K562 (cell line): ENCODE measurements at regions not wholly inside any gene's neighbourhood (a gene's known extent, or its start where the extent isn't known, plus 50 kb on each side); places are given as distances from the start of the nearest gene placed in this dataset.

ENCODE experiments used
- ATAC-seq: fragments of 200-7000 bp; cut with Tn5 transposase; 3 replicates; pipeline ENCODE4 v1.9.1; 2020; ENCODE audit warnings: moderate library complexity
- BruUV-seq: library from RNA; stranded (reverse); fragments of 400-500 nt; replicated peaks from 2 replicates; lab custom pipeline; 2021; lab: Mats Ljungman, UMichigan
- CTCF ChIA-PET: fragments of 300-600 bp; formaldehyde crosslinking; extraction: SDS; loops from one replicate; lab custom pipeline; 2021; ENCODE audit warnings: low intra/inter-chr PET ratio; lab: Yijun Ruan, JAX
- POLR2A ChIA-PET: fragments of 300-600, 350-650 bp; sonication (Branson Sonifier 250); formaldehyde crosslinking; extraction: SDS; loops from one replicate; lab custom pipeline; 2021; ENCODE audit warnings: antibody characterized with exemption, inconsistent platforms; lab: Yijun Ruan, JAX
- DNase-seq, 4 experiments: peaks; one replicate each; pipeline versions ENCODE4 v3.0.0 to v3.0.0-alpha.2; 2011 to 2018; ENCODE audit warnings: low spot score in 3 of 4, mixed read lengths in 3 of 4; ENCODE audit errors: extremely low read depth in 1 of 4
- FAIRE-seq: peaks from 2 replicates; lab custom pipeline; 2011; peaks lifted over from hg19 to GRCh38; lab: Jason Lieb, UNC
- H2AFZ ChIP-seq: 2 replicates; pipeline ENCODE4 v1.6.0; 2011; ENCODE audit warnings: low read depth, low read length, control low read depth, inconsistent platforms
- H3K27ac ChIP-seq: fragments of 200-600 bp; 3 replicates; pipeline ENCODE4 v1.8.0; 2011; ENCODE audit warnings: low read depth, mild to moderate bottlenecking, control low read depth, inconsistent platforms, low read length, moderate library complexity, mixed read lengths; ENCODE audit errors: extremely low read depth
- H3K27me3 ChIP-seq, 2 experiments: fragments of 300-600 bp in 1 of 2; 2 replicates in 1 of 2; 3 replicates in 1 of 2; pipeline versions ENCODE4 v1.6.0 to v1.8.0; 2011; ENCODE audit warnings: inconsistent platforms in 2 of 2, low read length in 2 of 2, mild to moderate bottlenecking in 1 of 2, mixed read lengths in 1 of 2, moderate library complexity in 1 of 2; ENCODE audit not compliant: control insufficient read depth in 2 of 2, insufficient read depth in 2 of 2
- H3K36me3 ChIP-seq: fragments of 300-600 bp; 3 replicates; pipeline ENCODE4 v1.8.0; 2011; ENCODE audit warnings: mild to moderate bottlenecking, low read length, inconsistent platforms; ENCODE audit not compliant: control insufficient read depth, insufficient read depth
- H3K4me1 ChIP-seq, 2 experiments: fragments of 200-600 bp in 1 of 2; replicated peaks in 1 of 2; 2 replicates in 1 of 2; 3 replicates in 1 of 2; pipeline versions ENCODE4 v1.5.1 to v1.8.0; 2011; ENCODE audit warnings: inconsistent platforms in 2 of 2, low read length in 2 of 2, mild to moderate bottlenecking in 1 of 2, mixed read lengths in 1 of 2, moderate library complexity in 1 of 2; ENCODE audit not compliant: control insufficient read depth in 2 of 2, insufficient read depth in 2 of 2
- H3K4me2 ChIP-seq: 2 replicates; pipeline ENCODE4 v1.6.1; 2011; ENCODE audit warnings: low read length, control low read depth, inconsistent platforms, mixed read lengths; ENCODE audit not compliant: insufficient read depth
- H3K4me3 ChIP-seq: fragments of 200-600 bp; sonication (generic), shearing (Covaris generic); 2 replicates; pipeline ENCODE4 v1.5.1; 2016; ENCODE audit warnings: control low read depth, inconsistent platforms
- H3K79me2 ChIP-seq: fragments of 200-600 bp; 3 replicates; pipeline ENCODE4 v1.8.0; 2011; ENCODE audit warnings: low read length, inconsistent platforms; ENCODE audit not compliant: control insufficient read depth, insufficient read depth
- H3K9ac ChIP-seq, 2 experiments: 2 replicates each; pipeline versions ENCODE4 v1.6.0 to v1.6.1; 2011; ENCODE audit warnings: low read depth in 2 of 2, low read length in 2 of 2, control low read depth in 1 of 2, inconsistent platforms in 1 of 2, mild to moderate bottlenecking in 1 of 2, mixed read lengths in 1 of 2; ENCODE audit not compliant: insufficient read depth in 1 of 2
- H3K9me1 ChIP-seq: one replicate; pipeline ENCODE4 v1.6.0; 2011; ENCODE audit warnings: inconsistent platforms, mild to moderate bottlenecking, low read length, moderate library complexity; ENCODE audit not compliant: control insufficient read depth, insufficient read depth
- H3K9me3 ChIP-seq: replicated peaks from 2 replicates; pipeline ENCODE4 v1.5.1; 2011; ENCODE audit warnings: low read depth, low read length, inconsistent platforms; ENCODE audit not compliant: control insufficient read depth, insufficient read depth
- H4K20me1 ChIP-seq: replicated peaks from 2 replicates; pipeline ENCODE4 v1.6.1; 2011; ENCODE audit warnings: low read length, inconsistent platforms, mixed read lengths; ENCODE audit not compliant: control insufficient read depth, insufficient read depth
- BRF1 ChIP-seq: IDR thresholded peaks from 3 replicates; pipeline ENCODE4 v1.6.1; 2011; ENCODE audit warnings: borderline replicate concordance, mild to moderate bottlenecking; ENCODE audit not compliant: insufficient read length; ENCODE audit errors: extremely low read depth
- CEBPG ChIP-seq, 3 experiments: fragments of 200-800 bp in 1 of 3; sonication (Bioruptor generic) in 1 of 3; sonication (generic) in 1 of 3; formaldehyde crosslinking in 1 of 3; IDR thresholded peaks in 2 of 3; conservative IDR thresholded peaks in 1 of 3; 2 replicates each; pipeline versions ENCODE4 v1.6.1 to v1.8.0; 2016 to 2022; ENCODE audit warnings: missing compliant biosample characterization in 2 of 3, missing genetic modification characterization in 2 of 3, mild to moderate bottlenecking in 1 of 3, missing genetic modification reagents in 1 of 3
- CHD4 ChIP-seq: fragments of 200-600 bp; sonication (generic); IDR thresholded peaks from 3 replicates; pipeline ENCODE4 v1.6.1; 2012; ENCODE audit warnings: low read depth, mild to moderate bottlenecking, mixed read lengths, low read length, inconsistent platforms; ENCODE audit not compliant: insufficient read depth, insufficient replicate concordance, poor library complexity, severe bottlenecking
- NFE2 ChIP-seq: IDR thresholded peaks from 2 replicates; pipeline ENCODE4 v1.6.1; 2014; ENCODE audit warnings: antibody characterized with exemption, low read depth
- PHB ChIP-seq: fragments of 250-450 bp; sonication (Bioruptor Pico); IDR thresholded peaks from 2 replicates; pipeline ENCODE4 v1.5.0; 2021
- POLR2B ChIP-seq: fragments of 450-650 bp; IDR thresholded peaks from 2 replicates; pipeline ENCODE4 v1.6.1; 2018; ENCODE audit warnings: low read depth; ENCODE audit not compliant: partially characterized antibody
- POU5F1 ChIP-seq: fragments of 150-350 bp; IDR thresholded peaks from 2 replicates; pipeline ENCODE4 v1.6.1; 2014; ENCODE audit warnings: borderline replicate concordance, low read length, low read depth, mild to moderate bottlenecking; ENCODE audit not compliant: partially characterized antibody
- RNF2 ChIP-seq: sonication (generic); IDR thresholded peaks from 2 replicates; pipeline ENCODE4 v1.6.1; 2016
- ZKSCAN1 ChIP-seq: fragments of 150-350 bp; IDR thresholded peaks from 2 replicates; pipeline ENCODE4 v1.6.1; 2016; ENCODE audit warnings: low read depth, low read length
- ZKSCAN8 ChIP-seq: fragments of 200-800 bp; sonication (Bioruptor generic); IDR thresholded peaks from 2 replicates; pipeline ENCODE4 v1.6.1; 2016; ENCODE audit warnings: missing genetic modification characterization, missing compliant biosample characterization
- ZNF133 ChIP-seq: fragments of 250-450 bp; sonication (Bioruptor Pico); IDR thresholded peaks from 2 replicates; pipeline ENCODE4 v1.4.0; 2020; ENCODE audit warnings: mild to moderate bottlenecking
- WGBS: fragments of 100-300 bp; shearing (Covaris generic); methylation state at CpG from one replicate; pipeline ENCODE4 v1.1.6; 2016; ENCODE audit warnings: low coverage, mixed read lengths; ENCODE audit not compliant: insufficient coverage; ENCODE audit errors: missing lambda C conversion rate; 5-methylcytosine and 5-hydroxymethylcytosine counted together
- in situ Hi-C: fragments of 300-500 bp; cut with MboI; formaldehyde crosslinking; loops from 4 replicates; pipeline ENCODE4 v1.15.0; 2018; ENCODE audit warnings: inconsistent platforms, mixed read lengths
- intact Hi-C: fragments of 100-400 bp; cut with micrococcal nuclease; formaldehyde crosslinking; loops from 2 replicates; pipeline ENCODE4 v1.14.2; 2022
- TF ChIP-seq, protein P1 (sequence below): fragments of 250-450 bp; sonication (Bioruptor Pico); IDR thresholded peaks from 2 replicates; pipeline ENCODE4 v1.5.0; 2021; ENCODE audit warnings: mild to moderate bottlenecking, moderate library complexity
- TF ChIP-seq, protein P2 (sequence below): fragments of 250-450 bp; sonication (Bioruptor Pico); IDR thresholded peaks from 2 replicates; pipeline ENCODE4 v1.8.0; 2021; ENCODE audit warnings: mild to moderate bottlenecking, moderate library complexity
- TF ChIP-seq, protein P3 (sequence below), 2 experiments: IDR thresholded peaks in 1 of 2; conservative IDR thresholded peaks in 1 of 2; 2 replicates each; pipeline ENCODE4 v1.6.1; 2016; ENCODE audit warnings: low read depth in 2 of 2, mild to moderate bottlenecking in 1 of 2, missing compliant biosample characterization in 1 of 2, missing genetic modification characterization in 1 of 2, moderate library complexity in 1 of 2

DNA sequence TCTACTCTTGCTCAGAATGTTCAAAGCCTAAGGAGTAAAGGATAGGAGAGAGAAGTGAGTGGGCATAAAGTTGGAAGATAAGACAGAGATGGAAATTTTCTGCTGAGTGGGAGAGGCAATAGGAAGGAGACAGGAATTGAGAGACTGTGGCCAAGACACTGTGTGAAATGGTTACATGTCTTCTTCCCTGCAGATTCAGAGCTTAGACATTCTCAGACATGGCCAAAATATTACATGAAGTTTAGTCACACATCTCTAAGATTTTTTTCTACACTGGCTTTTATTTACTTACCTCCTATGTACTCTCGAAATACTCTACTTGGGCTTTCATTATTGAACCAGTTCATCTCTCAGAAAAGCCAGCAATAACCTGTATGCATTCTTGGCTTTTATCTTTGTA is 363.0 kb upstream of the FANCL start:
- H3K27me3 ChIP-seq: no peaks in the 10 kb centered on the region
- no peaks in the 10 kb centered on the region; a peak in 1 of 5 replicates for H3K4me1 ChIP-seq
- no peaks in the 10 kb centered on the region for H4K20me1 ChIP-seq
- H2AFZ ChIP-seq: peak overlapping the region; percentile 61
- H3K4me2 ChIP-seq: no peak overlapping the region
- no TSS peak for BruUV-seq
- intact Hi-C loops: no loop called here
- ChIA-PET CTCF (no interaction called here), POLR2A (no interaction called here)
- no peaks in the 10 kb centered on the region for H3K9me3 ChIP-seq
- 40% methylated on average over 1 of the region's 1 CpG for WGBS
- ATAC-seq (no peak; the same call in 2 of the 3 replicates), DNase-seq (no peak), FAIRE-seq (no peak)
- no peaks in the 10 kb centered on the region for H3K36me3 ChIP-seq
- H3K79me2 ChIP-seq: no peaks in the 10 kb centered on the region
- in situ Hi-C loops: no loop called here
- no peak overlapping the region for H3K4me3 ChIP-seq
- H3K27ac ChIP-seq: no peak overlapping the region
- no peaks in the 10 kb centered on the region for H3K9me1 ChIP-seq
- no peak overlapping the region for H3K9ac ChIP-seq
- TF ChIP-seq PHB (CRISPR knock-in tag) (no peak), ZKSCAN8 (CRISPR knock-in tag) (no peak), ZKSCAN1 (no peak), RNF2 (no peak), CHD4 (no peak), CEBPG (CRISPR knock-in tag; IDR thresholded peaks at IDR 0.05) (no peak), CEBPG (tag; conservative IDR thresholded peaks at IDR 0.05 in 1 of 2, IDR thresholded peaks at IDR 0.05 in 1 of 2) (no peak), ZNF133 (CRISPR knock-in tag) (no peak), POU5F1 (no peak), NFE2 (no peak), BRF1 (no peak), POLR2B (no peak)
- TF ChIP-seq, protein P1, sequence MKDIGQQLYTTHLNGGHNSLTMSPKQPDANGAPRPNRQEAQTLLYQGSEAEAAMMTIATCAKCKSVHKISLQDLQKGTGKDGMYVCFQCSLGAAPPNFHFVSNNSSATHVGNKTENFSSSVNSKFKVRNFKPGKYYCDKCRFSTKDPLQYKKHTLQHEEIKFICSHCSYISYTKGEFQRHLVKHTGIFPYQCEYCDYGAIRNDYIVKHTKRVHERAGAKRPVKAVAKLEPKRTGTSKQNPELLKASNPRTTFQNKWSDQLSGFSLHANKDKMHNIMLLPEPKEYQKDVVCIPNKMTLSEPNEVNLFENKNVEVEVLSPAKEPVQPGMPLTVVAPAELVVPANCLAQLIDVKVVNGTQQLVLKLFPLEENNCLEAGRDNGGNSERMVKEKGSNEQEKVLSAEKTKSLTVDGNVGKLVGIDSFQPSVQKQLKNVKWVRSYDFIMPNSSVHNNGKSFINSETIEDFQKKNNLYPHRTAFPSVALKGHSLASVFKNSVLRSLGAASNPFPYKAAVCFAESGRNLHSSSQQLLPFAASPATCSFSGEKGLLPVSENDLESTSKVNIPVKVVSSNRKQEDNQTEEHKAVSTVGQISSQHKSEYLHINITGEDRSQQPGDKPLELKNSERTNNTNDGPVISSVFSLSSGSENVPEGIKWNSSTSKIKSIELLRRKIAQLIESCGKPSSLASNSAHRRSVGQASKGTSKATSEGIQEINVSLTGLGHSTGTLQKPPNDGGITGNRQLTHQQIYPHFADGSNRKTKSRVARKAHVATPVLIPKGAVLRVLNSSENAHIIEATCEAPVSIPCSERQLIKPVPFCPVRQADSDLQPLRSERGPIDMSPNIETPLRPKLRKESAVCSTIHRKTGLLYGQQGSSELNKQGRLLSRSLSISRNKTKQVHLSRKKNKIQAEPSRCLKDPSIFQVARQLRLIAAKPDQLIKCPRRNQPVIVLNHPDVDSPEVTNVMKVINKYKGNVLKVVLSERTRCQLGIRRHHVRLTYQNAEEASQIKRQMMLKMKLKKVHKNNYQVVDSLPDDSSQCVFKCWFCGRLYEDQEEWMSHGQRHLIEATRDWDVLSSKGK (CRISPR knock-in tag): no peak
- TF ChIP-seq, protein P2, sequence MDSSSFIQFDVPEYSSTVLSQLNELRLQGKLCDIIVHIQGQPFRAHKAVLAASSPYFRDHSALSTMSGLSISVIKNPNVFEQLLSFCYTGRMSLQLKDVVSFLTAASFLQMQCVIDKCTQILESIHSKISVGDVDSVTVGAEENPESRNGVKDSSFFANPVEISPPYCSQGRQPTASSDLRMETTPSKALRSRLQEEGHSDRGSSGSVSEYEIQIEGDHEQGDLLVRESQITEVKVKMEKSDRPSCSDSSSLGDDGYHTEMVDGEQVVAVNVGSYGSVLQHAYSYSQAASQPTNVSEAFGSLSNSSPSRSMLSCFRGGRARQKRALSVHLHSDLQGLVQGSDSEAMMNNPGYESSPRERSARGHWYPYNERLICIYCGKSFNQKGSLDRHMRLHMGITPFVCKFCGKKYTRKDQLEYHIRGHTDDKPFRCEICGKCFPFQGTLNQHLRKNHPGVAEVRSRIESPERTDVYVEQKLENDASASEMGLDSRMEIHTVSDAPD (CRISPR knock-in tag): no peak
- TF ChIP-seq, protein P3, sequence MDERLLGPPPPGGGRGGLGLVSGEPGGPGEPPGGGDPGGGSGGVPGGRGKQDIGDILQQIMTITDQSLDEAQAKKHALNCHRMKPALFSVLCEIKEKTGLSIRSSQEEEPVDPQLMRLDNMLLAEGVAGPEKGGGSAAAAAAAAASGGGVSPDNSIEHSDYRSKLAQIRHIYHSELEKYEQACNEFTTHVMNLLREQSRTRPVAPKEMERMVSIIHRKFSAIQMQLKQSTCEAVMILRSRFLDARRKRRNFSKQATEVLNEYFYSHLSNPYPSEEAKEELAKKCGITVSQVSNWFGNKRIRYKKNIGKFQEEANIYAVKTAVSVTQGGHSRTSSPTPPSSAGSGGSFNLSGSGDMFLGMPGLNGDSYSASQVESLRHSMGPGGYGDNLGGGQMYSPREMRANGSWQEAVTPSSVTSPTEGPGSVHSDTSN (CRISPR knock-in tag; IDR thresholded peaks at IDR 0.05; ENCODE audit: low read depth): no peak
- TF ChIP-seq, protein P3 (tag; conservative IDR thresholded peaks at IDR 0.05; ENCODE audit: low read depth): no peak
